ENCODE measurements at regions not wholly inside any gene's neighbourhood (a gene's known extent, or its start where the extent isn't known, plus 50 kb on each side); places are given as distances from the start of the nearest gene placed in this dataset.

DNA sequence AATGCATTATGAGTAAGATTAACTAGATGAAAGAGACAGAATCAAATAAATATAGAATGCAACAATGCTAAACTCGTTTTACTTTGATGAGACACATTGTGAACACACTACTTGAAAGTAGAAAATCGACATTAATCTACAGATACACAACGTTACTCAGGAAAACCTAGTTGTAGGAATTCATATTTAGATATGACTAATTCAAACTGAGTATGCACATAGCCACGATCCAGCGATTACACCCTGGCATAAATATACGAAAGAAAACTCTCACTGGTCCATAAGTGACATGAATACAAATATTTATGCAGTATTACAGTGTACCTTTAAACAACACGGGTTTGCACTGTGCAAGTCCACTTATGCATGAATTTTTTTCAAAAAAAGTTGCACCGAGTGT lies 485.6 kb downstream of the TMX3 start:
- TF ChIP-seq, protein P1, sequence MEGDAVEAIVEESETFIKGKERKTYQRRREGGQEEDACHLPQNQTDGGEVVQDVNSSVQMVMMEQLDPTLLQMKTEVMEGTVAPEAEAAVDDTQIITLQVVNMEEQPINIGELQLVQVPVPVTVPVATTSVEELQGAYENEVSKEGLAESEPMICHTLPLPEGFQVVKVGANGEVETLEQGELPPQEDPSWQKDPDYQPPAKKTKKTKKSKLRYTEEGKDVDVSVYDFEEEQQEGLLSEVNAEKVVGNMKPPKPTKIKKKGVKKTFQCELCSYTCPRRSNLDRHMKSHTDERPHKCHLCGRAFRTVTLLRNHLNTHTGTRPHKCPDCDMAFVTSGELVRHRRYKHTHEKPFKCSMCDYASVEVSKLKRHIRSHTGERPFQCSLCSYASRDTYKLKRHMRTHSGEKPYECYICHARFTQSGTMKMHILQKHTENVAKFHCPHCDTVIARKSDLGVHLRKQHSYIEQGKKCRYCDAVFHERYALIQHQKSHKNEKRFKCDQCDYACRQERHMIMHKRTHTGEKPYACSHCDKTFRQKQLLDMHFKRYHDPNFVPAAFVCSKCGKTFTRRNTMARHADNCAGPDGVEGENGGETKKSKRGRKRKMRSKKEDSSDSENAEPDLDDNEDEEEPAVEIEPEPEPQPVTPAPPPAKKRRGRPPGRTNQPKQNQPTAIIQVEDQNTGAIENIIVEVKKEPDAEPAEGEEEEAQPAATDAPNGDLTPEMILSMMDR (conservative IDR thresholded peaks at IDR 0.05 in 1 of 2, IDR thresholded peaks at IDR 0.05 in 1 of 2; ENCODE audit: extremely low read depth in 1 of 2, insufficient read depth in 1 of 2, low read depth in 1 of 2, low read length in 2 of 2), result no peak
- no peak for TF ChIP-seq EZH2 (IDR thresholded peaks at IDR 0.05; ENCODE audit: borderline replicate concordance, low read length)

All from mammary epithelial cell (primary cell).